HepG2 (cell line): ENCODE measurements at regions not wholly inside any gene's neighbourhood (a gene's known extent, or its start where the extent isn't known, plus 50 kb on each side); places are given as distances from the start of the nearest gene placed in this dataset.
A peak's percentile ranks its signal among the peaks of the same experiment; 100 is the strongest.

Experiments used
- ATAC-seq: fragments of 200-7000 bp; cut with Tn5 transposase; 3 replicates; pipeline ENCODE4 v1.9.1; 2020; ENCODE audit warnings: mild to moderate bottlenecking, moderate library complexity
- BruUV-seq: library from RNA; stranded (reverse); fragments of 400-500 nt; replicated peaks from 2 replicates; lab custom pipeline; 2021; lab: Mats Ljungman, UMichigan
- CTCF ChIA-PET: fragments of 300-600 bp; formaldehyde crosslinking; extraction: SDS; loops from one replicate; lab custom pipeline; 2021; ENCODE audit warnings: low total read pairs, inconsistent platforms, low intra/inter-chr PET ratio; lab: Yijun Ruan, JAX
- POLR2A ChIA-PET: fragments of 350-600 bp; sonication (Branson Sonifier 250); formaldehyde crosslinking; loops from one replicate; lab custom pipeline; 2020; ENCODE audit warnings: antibody characterized with exemption, inconsistent platforms; lab: Yijun Ruan, JAX
- DNase-seq: peaks from one replicate; pipeline ENCODE4 v3.0.0-alpha.2; 2015; ENCODE audit warnings: low spot score
- FAIRE-seq: peaks from 3 replicates; lab custom pipeline; 2011; peaks lifted over from hg19 to GRCh38; lab: Jason Lieb, UNC
- H2AFZ ChIP-seq: one replicate; pipeline ENCODE4 v1.6.1; 2011; ENCODE audit warnings: low read length, inconsistent platforms
- H3K27ac ChIP-seq: fragments of 300-600 bp; 3 replicates; pipeline ENCODE4 v1.8.0; 2011; ENCODE audit warnings: mixed run types, mild to moderate bottlenecking, mixed read lengths, low read length, inconsistent platforms; ENCODE audit not compliant: insufficient read depth; ENCODE audit errors: extremely low read length
- H3K27me3 ChIP-seq, 2 experiments: fragments of 200-600 bp in 1 of 2; 2 replicates in 1 of 2; 3 replicates in 1 of 2; pipeline versions ENCODE4 v1.6.0 to v1.8.0; 2011; ENCODE audit warnings: low read length in 2 of 2, mild to moderate bottlenecking in 2 of 2, moderate library complexity in 2 of 2, inconsistent platforms in 1 of 2; ENCODE audit not compliant: insufficient read depth in 2 of 2, control insufficient read depth in 1 of 2
- H3K36me3 ChIP-seq, 2 experiments: fragments of 200-600 bp in 1 of 2; replicated peaks in 1 of 2; 2 replicates in 1 of 2; 3 replicates in 1 of 2; pipeline versions ENCODE4 v1.5.1 to v1.8.0; 2011; ENCODE audit warnings: low read length in 2 of 2, inconsistent platforms in 1 of 2; ENCODE audit not compliant: insufficient read depth in 2 of 2, control insufficient read depth in 1 of 2
- H3K4me1 ChIP-seq: 2 replicates; pipeline ENCODE4 v1.5.1; 2012; ENCODE audit warnings: low read length, inconsistent platforms; ENCODE audit not compliant: insufficient read depth
- H3K4me2 ChIP-seq: 2 replicates; pipeline ENCODE4 v1.6.0; 2011; ENCODE audit warnings: low read depth, low read length, inconsistent platforms
- H3K4me3 ChIP-seq, 3 experiments: fragments of 200-600 bp in 1 of 3; sonication (generic), shearing (Covaris generic) in 1 of 3; replicated peaks in 1 of 3; 2 replicates each; pipeline ENCODE4 v1.5.1; 2011 to 2016; ENCODE audit warnings: low read length in 3 of 3, inconsistent platforms in 2 of 3, low read depth in 2 of 3, mild to moderate bottlenecking in 2 of 3, control low read depth in 1 of 3, mixed read lengths in 1 of 3; ENCODE audit not compliant: insufficient read depth in 1 of 3
- H3K79me2 ChIP-seq: one replicate; pipeline ENCODE4 v1.6.1; 2011; ENCODE audit warnings: low read length, inconsistent platforms; ENCODE audit not compliant: insufficient read depth
- H3K9ac ChIP-seq: 2 replicates; pipeline ENCODE4 v1.6.0; 2011; ENCODE audit warnings: mild to moderate bottlenecking, low read depth, low read length, inconsistent platforms; ENCODE audit not compliant: insufficient read depth
- H3K9me3 ChIP-seq: 2 replicates; pipeline ENCODE4 v1.5.1; 2012; ENCODE audit warnings: mild to moderate bottlenecking, low read length
- H4K20me1 ChIP-seq: 2 replicates; pipeline ENCODE4 v1.6.0; 2011; ENCODE audit warnings: inconsistent platforms, mild to moderate bottlenecking, low read length, moderate library complexity; ENCODE audit not compliant: insufficient read depth
- CENPT ChIP-seq: sonication (generic); formaldehyde crosslinking; IDR thresholded peaks from 2 replicates; pipeline ENCODE4 v1.8.0; 2022; ENCODE audit warnings: low read depth, mild to moderate bottlenecking, moderate library complexity, missing genetic modification reagents
- MAFF ChIP-seq: IDR thresholded peaks from 2 replicates; pipeline ENCODE4 v1.6.1; 2011; ENCODE audit warnings: low read depth, low read length, improper control_type of control experiment
- MAFK ChIP-seq, 2 experiments: IDR thresholded peaks in 1 of 2; conservative IDR thresholded peaks in 1 of 2; 2 replicates each; pipeline ENCODE4 v1.6.1; 2011; ENCODE audit warnings: improper control_type of control experiment in 2 of 2, low read length in 2 of 2
- RXRB ChIP-seq: IDR thresholded peaks from 2 replicates; pipeline ENCODE4 v1.6.1; 2016; ENCODE audit warnings: borderline replicate concordance, missing genetic modification reagents, missing compliant biosample characterization
- SUZ12 ChIP-seq: fragments of 150-350 bp; IDR thresholded peaks from 2 replicates; pipeline ENCODE4 v1.6.1; 2014; ENCODE audit warnings: low read depth, low read length
- ZNF326 ChIP-seq: sonication (generic); formaldehyde crosslinking; IDR thresholded peaks from 2 replicates; pipeline ENCODE4 v1.4.0; 2020; ENCODE audit warnings: missing genetic modification reagents, borderline replicate concordance
- ZNF589 ChIP-seq: sonication (generic); formaldehyde crosslinking; conservative IDR thresholded peaks from 2 replicates; pipeline ENCODE4 v1.8.0; 2022; ENCODE audit warnings: mild to moderate bottlenecking, moderate library complexity, missing genetic modification reagents
- WGBS: methylation state at CpG from one replicate; pipeline ENCODE4 v1.1.6; 2017; ENCODE audit warnings: low lambda C conversion rate; 5-methylcytosine and 5-hydroxymethylcytosine counted together
- in situ Hi-C: cut with HindIII; loops from 2 replicates; pipeline ENCODE4 v1.10.0; 2017; ENCODE audit warnings: low pct_unique_long_range_greater_than_20kb; ENCODE audit not compliant: extremely low pct_ligation_motif_present
- intact Hi-C: fragments of 100-400 bp; cut with micrococcal nuclease; formaldehyde crosslinking; loops from one replicate; pipeline ENCODE4 v1.10.0; 2022; ENCODE audit not compliant: unreplicated experiment

- H3K79me2 ChIP-seq = no peaks in the 10 kb centered on the region
- ATAC-seq (no peak), FAIRE-seq (no peak), DNase-seq (no peak)
- H3K4me2 ChIP-seq = no peak overlapping the region
- ChIA-PET POLR2A (no interaction called here), CTCF (no interaction called here)
- in situ Hi-C loops (no loop called here), intact Hi-C loops (no loop called here)
- H3K36me3 ChIP-seq = no peaks in the 10 kb centered on the region
- H3K4me3 ChIP-seq = no peak overlapping the region
- no peak overlapping the region for H3K9ac ChIP-seq
- H3K4me1 ChIP-seq = no peaks in the 10 kb centered on the region
- no peaks in the 10 kb centered on the region for H3K27me3 ChIP-seq
- no TSS peak for BruUV-seq
- H2AFZ ChIP-seq = no peak overlapping the region
- 0% methylated on average over 2 of the region's 2 CpGs for WGBS
- H4K20me1 ChIP-seq = no peaks in the 10 kb centered on the region
- H3K9me3 ChIP-seq = peaks cover 58% of the 10 kb centered on the region
- no peak overlapping the region for H3K27ac ChIP-seq
- no peak for TF ChIP-seq ZNF326 (CRISPR knock-in tag)
- TF ChIP-seq MAFF = peak; percentile 33; the same call in 1 of the 2 replicates
- TF ChIP-seq MAFK (conservative IDR thresholded peaks at IDR 0.05 in 1 of 2, IDR thresholded peaks at IDR 0.05 in 1 of 2; ENCODE audit: low read length in 2 of 2) = peak in 1 of 2 experiments; percentile 43; a peak in 2 of 4 replicates
- TF ChIP-seq CENPT = no peak
- TF ChIP-seq ZNF589 (CRISPR knock-in tag) = no peak
Observed at GRCh38 chr4:27894951-27895350, 1034.3 kb downstream of the STIM2 start.

GRCh38 chr4:27908356-27908755 is 1047.7 kb downstream of the STIM2 start:
- Histone ChIP-seq H3K27ac (no peak overlapping the region), H3K4me3 (no peak overlapping the region)
- DNase-seq = no peak
- in situ Hi-C loops = no loop called here
- BruUV-seq = no TSS peak
- TF ChIP-seq SUZ12 (no peak), RXRB (CRISPR knock-in tag) (no peak)
- TF ChIP-seq, all 625 proteins: peak for 0
- no peak for FAIRE-seq
- Histone ChIP-seq H3K36me3 (no peaks in the 10 kb centered on the region), H3K4me2 (no peak overlapping the region), H2AFZ (no peak overlapping the region), H4K20me1 (no peaks in the 10 kb centered on the region), H3K4me1 (no peaks in the 10 kb centered on the region), H3K27me3 (no peaks in the 10 kb centered on the region), H3K79me2 (no peaks in the 10 kb centered on the region), H3K9me3 (no peaks in the 10 kb centered on the region), H3K9ac (no peak overlapping the region)
- ChIA-PET CTCF (no interaction called here), POLR2A (no interaction called here)
- 0% methylated on average over 3 of the region's 3 CpGs for WGBS
- ATAC-seq = no peak
- intact Hi-C loops = no loop called here
